OCI-LY1 (cell line): ENCODE measurements at regions not wholly inside any gene's neighbourhood (a gene's known extent, or its start where the extent isn't known, plus 50 kb on each side); places are given as distances from the start of the nearest gene placed in this dataset.

ENCODE experiments used
- CTCF ChIP-seq: fragments of 200-600 bp; sonication (generic), shearing (Covaris generic); IDR thresholded peaks from 2 replicates; pipeline ENCODE4 v1.5.1; 2017; ENCODE audit warnings: mild to moderate bottlenecking, antibody characterized with exemption, low read length, moderate library complexity, mixed read lengths
- EZH2 ChIP-seq: fragments of 200-600 bp; sonication (generic), shearing (Covaris generic); IDR thresholded peaks from 2 replicates; pipeline ENCODE4 v1.8.0; 2017; ENCODE audit warnings: borderline replicate concordance, mixed run types, mild to moderate bottlenecking, antibody characterized with exemption, low read length, moderate library complexity, mixed read lengths

GRCh38 chr14:27305441-27305945 lies 707.7 kb upstream of the NOVA1 start:
- TF ChIP-seq CTCF (no peak), EZH2 (no peak)
